ENCODE measurements at regions not wholly inside any gene's neighbourhood (a gene's known extent, or its start where the extent isn't known, plus 50 kb on each side); places are given as distances from the start of the nearest gene placed in this dataset.

DNA sequence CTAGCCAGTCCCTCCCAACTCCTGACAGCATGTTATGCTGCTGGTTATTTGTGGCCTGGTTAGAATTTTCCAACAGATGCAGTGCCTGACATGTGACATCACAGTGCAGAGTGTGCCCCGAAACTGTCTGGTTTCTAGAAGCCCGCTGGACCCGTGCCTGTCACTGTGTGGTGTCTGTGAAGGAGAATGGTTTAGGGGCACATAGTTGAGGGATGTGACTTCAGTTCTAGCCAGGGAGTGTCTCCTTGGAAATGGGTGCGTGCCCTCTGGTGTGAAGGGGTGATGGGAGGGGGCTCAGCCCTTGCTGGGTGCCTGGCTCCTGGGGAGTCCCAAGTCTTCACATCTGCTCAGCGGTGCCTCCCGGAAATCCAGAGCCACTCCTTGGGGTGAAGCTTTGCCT, 303.6 kb downstream of the GLRX3 start:
- TF ChIP-seq, protein P1, sequence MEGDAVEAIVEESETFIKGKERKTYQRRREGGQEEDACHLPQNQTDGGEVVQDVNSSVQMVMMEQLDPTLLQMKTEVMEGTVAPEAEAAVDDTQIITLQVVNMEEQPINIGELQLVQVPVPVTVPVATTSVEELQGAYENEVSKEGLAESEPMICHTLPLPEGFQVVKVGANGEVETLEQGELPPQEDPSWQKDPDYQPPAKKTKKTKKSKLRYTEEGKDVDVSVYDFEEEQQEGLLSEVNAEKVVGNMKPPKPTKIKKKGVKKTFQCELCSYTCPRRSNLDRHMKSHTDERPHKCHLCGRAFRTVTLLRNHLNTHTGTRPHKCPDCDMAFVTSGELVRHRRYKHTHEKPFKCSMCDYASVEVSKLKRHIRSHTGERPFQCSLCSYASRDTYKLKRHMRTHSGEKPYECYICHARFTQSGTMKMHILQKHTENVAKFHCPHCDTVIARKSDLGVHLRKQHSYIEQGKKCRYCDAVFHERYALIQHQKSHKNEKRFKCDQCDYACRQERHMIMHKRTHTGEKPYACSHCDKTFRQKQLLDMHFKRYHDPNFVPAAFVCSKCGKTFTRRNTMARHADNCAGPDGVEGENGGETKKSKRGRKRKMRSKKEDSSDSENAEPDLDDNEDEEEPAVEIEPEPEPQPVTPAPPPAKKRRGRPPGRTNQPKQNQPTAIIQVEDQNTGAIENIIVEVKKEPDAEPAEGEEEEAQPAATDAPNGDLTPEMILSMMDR (IDR thresholded peaks at IDR 0.05) = no peak
- TF ChIP-seq POLR2A (IDR thresholded peaks at IDR 0.05) = no peak
- Histone ChIP-seq H3K4me3 (no peak overlapping the region), H3K36me3 (no peaks in the 10 kb centered on the region), H3K4me1 (no peaks in the 10 kb centered on the region), H3K27me3 (peaks cover 0 to 5% of the 10 kb centered on the region in 2 donors), H3K9me3 (no peaks in the 10 kb centered on the region), H3K27ac (no peak overlapping the region)
- intact Hi-C loops (cut with DNase I) = no loop called here
- WGBS (ENCODE audit: insufficient coverage, low coverage, low lambda C conversion rate, missing lambda C conversion rate) = 60% methylated on average over 1 of the region's 6 CpGs
- no peak for DNase-seq
- no peak for ATAC-seq

DNA sequence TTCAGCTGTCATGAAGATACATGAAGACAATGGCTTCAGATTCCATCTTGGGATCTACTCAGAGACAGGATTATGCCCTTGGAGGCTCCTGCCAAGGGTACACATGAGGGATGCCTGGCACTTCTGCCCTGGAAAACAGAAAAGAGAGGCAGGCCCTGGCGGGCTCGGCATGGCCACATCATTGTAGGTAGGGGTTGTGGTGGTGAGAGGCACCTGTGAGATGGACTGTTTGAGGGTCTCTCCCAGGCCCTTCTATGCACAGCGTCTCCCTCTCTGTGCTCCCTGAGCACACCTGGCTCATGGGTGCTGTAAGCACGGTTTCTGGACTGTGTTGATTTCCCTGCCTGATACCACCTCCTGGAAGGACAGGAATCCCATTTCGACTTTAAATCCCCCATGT, 304.3 kb downstream of the GLRX3 start:
- intact Hi-C loops (cut with DNase I) = no loop called here
- Histone ChIP-seq H3K27me3 (peaks cover 0 to 5% of the 10 kb centered on the region in 2 donors), H3K4me3 (no peak overlapping the region), H3K9me3 (no peaks in the 10 kb centered on the region), H3K27ac (no peak overlapping the region), H3K36me3 (no peaks in the 10 kb centered on the region), H3K4me1 (no peaks in the 10 kb centered on the region)
- no peak for TF ChIP-seq POLR2A (IDR thresholded peaks at IDR 0.05)
- TF ChIP-seq, protein P1 (IDR thresholded peaks at IDR 0.05) = no peak
- WGBS (ENCODE audit: insufficient coverage, low coverage, low lambda C conversion rate, missing lambda C conversion rate) = 56% methylated on average over 3 of the region's 5 CpGs
- DNase-seq (no peak), ATAC-seq (no peak)

DNA sequence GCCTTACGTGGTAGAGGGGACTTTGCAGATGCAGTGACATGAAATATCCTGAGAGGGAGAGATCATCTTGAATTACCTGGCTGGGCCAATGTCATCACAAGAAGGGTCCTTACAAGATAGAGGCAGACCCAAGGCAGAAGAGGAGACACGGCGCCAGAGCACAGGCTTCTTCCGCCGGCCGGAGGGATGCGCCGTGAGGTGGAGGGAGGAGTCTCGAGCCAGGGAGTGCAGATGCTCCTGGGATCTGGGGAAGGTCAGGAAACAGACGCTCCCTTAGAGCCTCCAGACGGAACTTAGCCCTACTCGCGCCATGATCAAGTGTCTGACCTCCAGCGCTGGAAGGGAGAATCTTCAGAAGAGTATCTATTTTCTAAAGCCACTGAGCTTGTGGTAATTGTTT, 304.8 kb downstream of the GLRX3 start:
- 64% methylated on average over 10 of the region's 14 CpGs for WGBS (ENCODE audit: insufficient coverage, low coverage, low lambda C conversion rate, missing lambda C conversion rate)
- TF ChIP-seq, protein P1 (IDR thresholded peaks at IDR 0.05) = no peak
- no peak for TF ChIP-seq POLR2A (IDR thresholded peaks at IDR 0.05)
- Histone ChIP-seq H3K4me3 (no peak overlapping the region), H3K4me1 (no peaks in the 10 kb centered on the region), H3K36me3 (no peaks in the 10 kb centered on the region), H3K27ac (no peak overlapping the region), H3K9me3 (no peaks in the 10 kb centered on the region), H3K27me3 (peaks cover 0 to 5% of the 10 kb centered on the region in 2 donors)
- DNase-seq (no peak), ATAC-seq (no peak)
- intact Hi-C loops (cut with DNase I) = no loop called here

DNA sequence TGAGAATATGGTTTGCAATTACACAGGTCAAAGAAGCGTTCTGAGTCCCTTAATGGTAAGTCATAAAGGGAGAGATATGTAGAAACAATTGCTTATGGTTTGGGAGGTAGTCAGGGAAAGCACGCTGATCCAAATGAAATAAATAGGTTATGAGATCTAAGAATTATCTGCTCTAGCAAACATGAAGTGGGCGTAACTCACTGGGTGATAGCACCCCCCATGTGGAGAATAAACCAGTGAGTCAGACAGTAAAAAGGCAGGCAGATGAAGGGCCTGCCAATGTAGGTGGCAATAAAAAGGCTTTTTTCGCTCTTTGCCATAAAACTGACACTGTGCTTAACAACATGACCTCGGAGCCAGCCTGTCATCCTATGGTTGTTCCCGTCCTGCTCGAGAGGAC, 306.9 kb downstream of the GLRX3 start:
- no peak overlapping the region for H3K27ac ChIP-seq
- intact Hi-C loops (cut with DNase I) = no loop called here
- H3K9me3 ChIP-seq = no peaks in the 10 kb centered on the region
- no peak overlapping the region for H3K4me3 ChIP-seq
- ATAC-seq = no peak
- no peak for TF ChIP-seq POLR2A (IDR thresholded peaks at IDR 0.05)
- TF ChIP-seq, protein P1 (IDR thresholded peaks at IDR 0.05) = no peak
- H3K36me3 ChIP-seq = no peaks in the 10 kb centered on the region
- no peak for DNase-seq
- peaks cover 0 to 5% of the 10 kb centered on the region in 2 donors for H3K27me3 ChIP-seq
- WGBS (ENCODE audit: insufficient coverage, low coverage, low lambda C conversion rate, missing lambda C conversion rate) = 43% methylated on average over 6 of the region's 7 CpGs
- H3K4me1 ChIP-seq = no peaks in the 10 kb centered on the region

All from right lobe of liver (tissue), 6 donors.